ENCODE measurements at regions not wholly inside any gene's neighbourhood (a gene's known extent, or its start where the extent isn't known, plus 50 kb on each side); places are given as distances from the start of the nearest gene placed in this dataset.

DNA sequence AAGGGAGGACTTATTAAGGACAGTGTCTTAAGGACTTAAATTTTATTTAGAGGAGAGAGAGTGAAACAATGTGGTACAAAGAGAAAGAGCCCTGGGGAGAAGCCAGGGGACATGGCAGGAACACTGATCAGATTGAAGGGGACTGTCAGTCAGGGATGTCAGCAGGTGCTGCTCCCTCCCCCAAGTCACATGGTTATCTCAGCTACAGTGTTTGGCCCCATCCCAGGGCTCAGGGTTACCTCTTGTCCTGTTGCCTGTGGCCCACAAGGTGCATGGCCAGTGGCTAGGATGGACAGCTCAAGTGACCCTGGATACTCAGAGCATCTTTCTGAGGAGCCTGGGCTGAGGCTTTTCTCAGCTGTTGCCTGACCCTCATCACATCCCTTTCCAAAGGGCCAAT, 325.9 kb upstream of the PODXL start:
- DNase-seq (ENCODE audit: low spot score in 2 of 2): no peak
- no peaks in the 10 kb centered on the region for H3K36me3 ChIP-seq
- TF ChIP-seq POLR2AphosphoS5 (IDR thresholded peaks at IDR 0.05) (no peak), POLR2A (IDR thresholded peaks at IDR 0.05) (no peak), EP300 (IDR thresholded peaks at IDR 0.05) (no peak)
- TF ChIP-seq, protein P1, sequence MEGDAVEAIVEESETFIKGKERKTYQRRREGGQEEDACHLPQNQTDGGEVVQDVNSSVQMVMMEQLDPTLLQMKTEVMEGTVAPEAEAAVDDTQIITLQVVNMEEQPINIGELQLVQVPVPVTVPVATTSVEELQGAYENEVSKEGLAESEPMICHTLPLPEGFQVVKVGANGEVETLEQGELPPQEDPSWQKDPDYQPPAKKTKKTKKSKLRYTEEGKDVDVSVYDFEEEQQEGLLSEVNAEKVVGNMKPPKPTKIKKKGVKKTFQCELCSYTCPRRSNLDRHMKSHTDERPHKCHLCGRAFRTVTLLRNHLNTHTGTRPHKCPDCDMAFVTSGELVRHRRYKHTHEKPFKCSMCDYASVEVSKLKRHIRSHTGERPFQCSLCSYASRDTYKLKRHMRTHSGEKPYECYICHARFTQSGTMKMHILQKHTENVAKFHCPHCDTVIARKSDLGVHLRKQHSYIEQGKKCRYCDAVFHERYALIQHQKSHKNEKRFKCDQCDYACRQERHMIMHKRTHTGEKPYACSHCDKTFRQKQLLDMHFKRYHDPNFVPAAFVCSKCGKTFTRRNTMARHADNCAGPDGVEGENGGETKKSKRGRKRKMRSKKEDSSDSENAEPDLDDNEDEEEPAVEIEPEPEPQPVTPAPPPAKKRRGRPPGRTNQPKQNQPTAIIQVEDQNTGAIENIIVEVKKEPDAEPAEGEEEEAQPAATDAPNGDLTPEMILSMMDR (IDR thresholded peaks at IDR 0.05): no peak
- H3K27ac ChIP-seq: no peak overlapping the region
- peaks cover 6% of the 10 kb centered on the region for H3K9me3 ChIP-seq
- no peaks in the 10 kb centered on the region for H3K4me1 ChIP-seq
- H3K27me3 ChIP-seq: peaks cover 3% of the 10 kb centered on the region
- no peak overlapping the region for H3K4me3 ChIP-seq

DNA sequence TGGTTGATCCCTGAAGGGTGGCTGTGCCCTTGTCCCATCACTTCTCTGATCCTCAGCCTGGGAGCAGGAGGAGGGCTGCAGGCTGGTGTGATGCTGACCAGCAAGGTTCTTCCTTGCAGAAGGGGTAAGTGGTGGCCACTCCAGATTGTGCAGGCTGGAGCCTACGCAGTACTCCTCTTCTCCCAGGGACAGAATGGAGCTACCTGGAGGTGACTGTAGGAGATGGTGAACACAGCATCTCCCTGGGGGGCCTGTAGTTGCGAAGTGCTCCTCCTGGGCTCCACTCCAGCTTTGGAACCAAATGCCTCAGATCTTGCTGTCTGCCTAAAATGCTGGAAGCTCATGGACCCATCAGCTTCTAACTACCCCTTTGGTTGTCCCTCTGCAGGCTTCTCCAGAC, 323.6 kb upstream of the PODXL start:
- no peaks in the 10 kb centered on the region for H3K36me3 ChIP-seq
- H3K27me3 ChIP-seq: peaks cover 3% of the 10 kb centered on the region
- H3K4me3 ChIP-seq: no peak overlapping the region
- no peak for DNase-seq (ENCODE audit: low spot score in 2 of 2)
- no peaks in the 10 kb centered on the region for H3K9me3 ChIP-seq
- WGBS: 100% methylated on average over 1 of the region's 2 CpGs
- TF ChIP-seq, protein P1 (IDR thresholded peaks at IDR 0.05): no peak
- TF ChIP-seq POLR2AphosphoS5 (IDR thresholded peaks at IDR 0.05) (no peak), POLR2A (IDR thresholded peaks at IDR 0.05) (no peak), EP300 (IDR thresholded peaks at IDR 0.05) (no peak)
- no peak overlapping the region for H3K27ac ChIP-seq
- no peaks in the 10 kb centered on the region for H3K4me1 ChIP-seq

DNA sequence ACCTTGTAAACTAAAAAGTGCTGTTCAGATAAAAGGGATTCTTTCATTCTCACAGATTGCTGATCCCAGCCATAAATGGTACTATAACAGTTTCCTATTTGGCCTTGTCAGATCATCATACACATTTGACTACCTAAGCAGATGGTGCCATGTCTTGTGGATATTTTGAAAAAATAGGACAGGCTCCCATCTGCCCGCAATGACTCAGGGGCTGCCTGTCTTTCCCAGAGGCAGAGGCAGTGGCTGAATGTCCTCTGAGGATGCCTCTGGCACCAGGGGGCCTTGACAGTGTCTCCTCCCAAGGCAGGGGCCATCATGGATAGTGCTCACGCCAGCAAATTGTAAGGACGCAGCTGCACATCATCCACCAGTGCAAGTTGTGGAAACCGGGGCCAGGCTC, 323.0 kb upstream of the PODXL start:
- H3K9me3 ChIP-seq: no peaks in the 10 kb centered on the region
- peaks cover 3% of the 10 kb centered on the region for H3K27me3 ChIP-seq
- no peaks in the 10 kb centered on the region for H3K4me1 ChIP-seq
- WGBS: 92% methylated on average over 4 of the region's 4 CpGs
- no peak overlapping the region for H3K27ac ChIP-seq
- DNase-seq (ENCODE audit: low spot score in 2 of 2): no peak
- TF ChIP-seq POLR2AphosphoS5 (IDR thresholded peaks at IDR 0.05) (no peak), EP300 (IDR thresholded peaks at IDR 0.05) (no peak), POLR2A (IDR thresholded peaks at IDR 0.05) (no peak)
- TF ChIP-seq, protein P1 (IDR thresholded peaks at IDR 0.05): no peak
- H3K36me3 ChIP-seq: no peaks in the 10 kb centered on the region
- no peak overlapping the region for H3K4me3 ChIP-seq

DNA sequence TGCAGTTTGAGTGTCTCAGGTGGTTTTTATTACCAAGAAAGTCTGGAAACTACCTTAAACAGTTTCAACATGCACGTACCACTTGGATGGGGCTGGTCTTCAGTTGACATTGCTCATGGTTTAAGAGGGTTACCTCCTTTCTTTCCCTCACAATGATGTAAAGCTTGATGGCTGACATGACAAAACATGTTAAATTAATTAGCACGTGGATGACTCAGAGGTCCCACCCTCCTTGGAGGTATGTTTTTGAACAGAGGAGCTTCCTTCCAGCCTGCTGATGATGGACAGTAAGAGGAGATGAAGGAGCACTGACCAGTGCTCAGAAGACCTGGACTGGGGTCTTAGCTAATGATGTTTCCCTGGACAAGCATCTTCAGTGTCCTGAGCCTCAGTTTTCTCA, 322.3 kb upstream of the PODXL start:
- H3K27ac ChIP-seq: no peak overlapping the region
- H3K27me3 ChIP-seq: peaks cover 9% of the 10 kb centered on the region
- no peak overlapping the region for H3K4me3 ChIP-seq
- no peak for DNase-seq (ENCODE audit: low spot score in 2 of 2)
- no peaks in the 10 kb centered on the region for H3K4me1 ChIP-seq
- H3K9me3 ChIP-seq: no peaks in the 10 kb centered on the region
- TF ChIP-seq, protein P1 (IDR thresholded peaks at IDR 0.05): no peak
- TF ChIP-seq POLR2AphosphoS5 (IDR thresholded peaks at IDR 0.05) (no peak), EP300 (IDR thresholded peaks at IDR 0.05) (no peak), POLR2A (IDR thresholded peaks at IDR 0.05) (no peak)
- H3K36me3 ChIP-seq: no peaks in the 10 kb centered on the region
- 49% methylated on average over 2 of the region's 2 CpGs for WGBS

DNA sequence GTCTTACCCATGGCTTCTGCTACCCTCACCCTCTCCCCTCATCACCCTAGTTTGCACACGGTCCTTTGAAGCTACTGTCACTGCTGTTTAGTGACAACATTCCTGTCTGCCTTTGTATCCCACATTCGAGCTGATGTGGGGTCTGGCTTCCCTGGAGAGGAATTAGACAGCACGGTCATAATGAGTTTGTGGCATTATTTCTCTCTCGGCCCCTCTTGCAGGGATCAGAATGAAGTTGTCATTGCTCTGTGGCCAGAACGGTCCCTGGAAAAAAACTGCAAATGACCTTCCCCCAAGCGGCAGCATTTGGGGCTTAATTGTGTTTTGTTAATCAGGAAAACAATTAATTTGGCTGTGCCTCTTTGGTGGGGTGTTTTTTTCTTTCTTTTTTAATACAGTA, 317.2 kb upstream of the PODXL start:
- TF ChIP-seq, protein P1 (IDR thresholded peaks at IDR 0.05): no peak
- no peak for TF ChIP-seq POLR2A (IDR thresholded peaks at IDR 0.05)
- no peak for TF ChIP-seq EP300 (IDR thresholded peaks at IDR 0.05)
- TF ChIP-seq POLR2AphosphoS5 (IDR thresholded peaks at IDR 0.05): no peak
- Histone ChIP-seq H3K36me3 (no peaks in the 10 kb centered on the region), H3K27ac (no peak overlapping the region), H3K4me1 (no peaks in the 10 kb centered on the region), H3K4me3 (no peak overlapping the region), H3K9me3 (no peaks in the 10 kb centered on the region), H3K27me3 (peaks cover 13% of the 10 kb centered on the region)
- DNase-seq (ENCODE audit: low spot score in 2 of 2): no peak
- WGBS: 52% methylated on average over 6 of the region's 6 CpGs
